ENCODE measurements at regions not wholly inside any gene's neighbourhood (a gene's known extent, or its start where the extent isn't known, plus 50 kb on each side); places are given as distances from the start of the nearest gene placed in this dataset.

- TF ChIP-seq, protein P1, sequence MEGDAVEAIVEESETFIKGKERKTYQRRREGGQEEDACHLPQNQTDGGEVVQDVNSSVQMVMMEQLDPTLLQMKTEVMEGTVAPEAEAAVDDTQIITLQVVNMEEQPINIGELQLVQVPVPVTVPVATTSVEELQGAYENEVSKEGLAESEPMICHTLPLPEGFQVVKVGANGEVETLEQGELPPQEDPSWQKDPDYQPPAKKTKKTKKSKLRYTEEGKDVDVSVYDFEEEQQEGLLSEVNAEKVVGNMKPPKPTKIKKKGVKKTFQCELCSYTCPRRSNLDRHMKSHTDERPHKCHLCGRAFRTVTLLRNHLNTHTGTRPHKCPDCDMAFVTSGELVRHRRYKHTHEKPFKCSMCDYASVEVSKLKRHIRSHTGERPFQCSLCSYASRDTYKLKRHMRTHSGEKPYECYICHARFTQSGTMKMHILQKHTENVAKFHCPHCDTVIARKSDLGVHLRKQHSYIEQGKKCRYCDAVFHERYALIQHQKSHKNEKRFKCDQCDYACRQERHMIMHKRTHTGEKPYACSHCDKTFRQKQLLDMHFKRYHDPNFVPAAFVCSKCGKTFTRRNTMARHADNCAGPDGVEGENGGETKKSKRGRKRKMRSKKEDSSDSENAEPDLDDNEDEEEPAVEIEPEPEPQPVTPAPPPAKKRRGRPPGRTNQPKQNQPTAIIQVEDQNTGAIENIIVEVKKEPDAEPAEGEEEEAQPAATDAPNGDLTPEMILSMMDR (conservative IDR thresholded peaks at IDR 0.05) = no peak
- H3K4ac ChIP-seq (ENCODE audit: low read depth, low read length) = no peak overlapping the region
- H3K23me2 ChIP-seq (ENCODE audit: insufficient read length, low read depth, low read length, poor library complexity, severe bottlenecking) = no peaks in the 10 kb centered on the region
- no peak overlapping the region for H2BK12ac ChIP-seq (ENCODE audit: insufficient read length, low read depth, low read length)
- peaks cover 2% of the 10 kb centered on the region in 2 experiments; a peak in 3 of 4 replicates for H3K4me1 Mint-ChIP-seq
- no peaks in the 10 kb centered on the region; the same call in 1 of the 2 replicates for H3K27me3 Mint-ChIP-seq (ENCODE audit: low read depth)
- H3K4me3 Mint-ChIP-seq = no peak overlapping the region
- H4K91ac ChIP-seq (ENCODE audit: insufficient read length, low read depth, low read length) = no peak overlapping the region
- no peak overlapping the region for H3K27ac ChIP-seq (ENCODE audit: insufficient read length, low read depth, low read length)
- H3K14ac ChIP-seq (ENCODE audit: insufficient read depth, low read length) = no peak overlapping the region
- H3K9ac ChIP-seq (ENCODE audit: extremely low read depth, insufficient read length, low read length) = no peak overlapping the region
- no peak overlapping the region for H3T11ph ChIP-seq (ENCODE audit: low read length)
- H2BK15ac ChIP-seq (ENCODE audit: low read depth, low read length) = no peak overlapping the region
- H4K8ac ChIP-seq (replicated peaks; ENCODE audit: insufficient read length, low read depth, low read length) = no peak overlapping the region
- H3K9me3 ChIP-seq (ENCODE audit: control insufficient read depth, low read depth, low read length) = no peaks in the 10 kb centered on the region
- DNase-seq = no peak
- H3K79me2 ChIP-seq (ENCODE audit: insufficient read depth, low read length) = no peaks in the 10 kb centered on the region
- H3K23ac ChIP-seq (ENCODE audit: insufficient read length, low read depth, low read length) = no peak overlapping the region
- no peak overlapping the region for H3K18ac ChIP-seq (ENCODE audit: insufficient read length, low read depth, low read length)
- no peak overlapping the region for H2AFZ ChIP-seq (ENCODE audit: low read length)
- no peak overlapping the region for H2BK5ac ChIP-seq (ENCODE audit: insufficient read length, low read length)
- no peak overlapping the region for H3K56ac ChIP-seq (ENCODE audit: insufficient read length, low read depth, low read length)
- no peaks in the 10 kb centered on the region for H3K79me1 ChIP-seq (ENCODE audit: insufficient read depth, low read depth, low read length, poor library complexity, severe bottlenecking)
- no peak overlapping the region for H2BK120ac ChIP-seq (ENCODE audit: low read depth, low read length, poor library complexity, severe bottlenecking)
- H3K4me2 ChIP-seq (ENCODE audit: insufficient read depth, insufficient read length, low read length) = no peak overlapping the region
- no peaks in the 10 kb centered on the region; a peak in 2 of 7 replicates for H3K36me3 Mint-ChIP-seq (ENCODE audit: insufficient read depth in 1 of 3, low read depth in 3 of 3)
- no peaks in the 10 kb centered on the region for H3K27me3 ChIP-seq (ENCODE audit: insufficient read depth, low read length)
- H3K27ac Mint-ChIP-seq = no peak overlapping the region
- H2AK5ac ChIP-seq (ENCODE audit: insufficient read length, low read length) = no peak overlapping the region
- no peaks in the 10 kb centered on the region for H4K20me1 ChIP-seq (ENCODE audit: control insufficient read depth, insufficient read depth, insufficient read length)
- no peak overlapping the region for H4K5ac ChIP-seq (ENCODE audit: insufficient read length, low read depth, low read length)
- peaks cover 8 to 55% of the 10 kb centered on the region in 2 experiments for H3K9me3 Mint-ChIP-seq
- no CpG with 5 or more reads among the region's 2 CpGs for WGBS (ENCODE audit: extremely low coverage, insufficient read length, low lambda C conversion rate)
- no peak overlapping the region for H2BK20ac ChIP-seq (ENCODE audit: low read depth, low read length, poor library complexity, severe bottlenecking)
- no peaks in the 10 kb centered on the region for H3K4me1 ChIP-seq (ENCODE audit: insufficient read depth, low read length)
Measured at GRCh38 chrX:126695375-126695896, 124.1 kb upstream of the PRR32 start.

Data from H9 (cell line).